Transverse colon (tissue), 4 donors: ENCODE measurements at regions not wholly inside any gene's neighbourhood (a gene's known extent, or its start where the extent isn't known, plus 50 kb on each side); places are given as distances from the start of the nearest gene placed in this dataset.

Source experiments
- DNase-seq: peaks from one replicate; pipeline ENCODE4 v3.0.0-alpha.2; 2019
- H3K27ac ChIP-seq, 4 donors: fragments of 200-600 bp; sonication (generic); 2 replicates each; pipeline ENCODE4 v1.5.1; 2016 to 2018; ENCODE audit warnings: inconsistent platforms in 4 of 4
- H3K27me3 ChIP-seq: fragments of 200-600 bp; sonication (generic); 2 replicates; pipeline ENCODE4 v1.5.1; 2017; ENCODE audit warnings: inconsistent platforms
- H3K36me3 ChIP-seq, 4 donors: fragments of 200-600 bp; sonication (generic); 2 replicates each; pipeline ENCODE4 v1.5.1; 2017 to 2019; ENCODE audit warnings: inconsistent platforms in 4 of 4
- H3K4me1 ChIP-seq, 4 donors: fragments of 200-600 bp; sonication (generic); 2 replicates each; pipeline ENCODE4 v1.5.1; 2017 to 2020; ENCODE audit warnings: inconsistent platforms in 4 of 4
- H3K4me3 ChIP-seq, 4 donors: fragments of 200-600 bp; sonication (generic); 1 replicate in 1 of 4; 2 replicates in 3 of 4; pipeline versions ENCODE4 v1.5.1 to v1.6.1; 2017 to 2019; ENCODE audit warnings: inconsistent platforms in 4 of 4
- H3K9me3 ChIP-seq, 2 donors: fragments of 200-600 bp; sonication (generic); 2 replicates each; pipeline ENCODE4 v1.5.1; 2017 to 2019; ENCODE audit warnings: inconsistent platforms in 2 of 2
- EP300 ChIP-seq: sonication (generic); formaldehyde crosslinking; IDR thresholded peaks from one replicate; pipeline ENCODE4 v1.6.1; 2017; ENCODE audit warnings: antibody characterized with exemption, low read depth
- POLR2A ChIP-seq: fragments of 450-650 bp; IDR thresholded peaks from one replicate; pipeline ENCODE4 v1.6.1; 2016; ENCODE audit warnings: antibody characterized with exemption, mild to moderate bottlenecking, moderate library complexity
- POLR2AphosphoS5 ChIP-seq, 3 donors: sonication (generic); formaldehyde crosslinking; IDR thresholded peaks; one replicate each; pipeline ENCODE4 v1.6.1; 2016; ENCODE audit warnings: antibody characterized with exemption in 3 of 3
- WGBS, 2 donors: methylation state at CpG; one replicate each; pipeline ENCODE4 v1.1.5; 2018; ENCODE audit warnings: low coverage in 1 of 2; 5-methylcytosine and 5-hydroxymethylcytosine counted together
- in situ Hi-C, 4 donors: fragments of 200-750 bp; cut with MboI; loops; one replicate each; pipeline versions ENCODE4 v1.15.0 to v1.15.1; 2017; ENCODE audit warnings: low sequenced_read_pairs in 3 of 4, low pct_ligation_motif_present in 1 of 4, low pct_unique_long_range_greater_than_20kb in 1 of 4
- intact Hi-C: fragments of 100-400 bp; cut with DNase I; formaldehyde crosslinking; loops from one replicate; pipeline ENCODE4 v1.15.1; 2023; ENCODE audit warnings: low total_unique reads
- TF ChIP-seq, protein P1 (sequence below), 5 experiments: fragments of 200-600 bp in 3 of 5; fragments of 450-650 bp in 2 of 5; sonication (generic) in 3 of 5; IDR thresholded peaks; 1 replicate in 2 of 5; 2 replicates in 3 of 5; pipeline ENCODE4 v1.5.1; 2016 to 2017; ENCODE audit warnings: antibody characterized with exemption in 5 of 5, inconsistent platforms in 3 of 5, mild to moderate bottlenecking in 2 of 5, moderate library complexity in 1 of 5

DNA sequence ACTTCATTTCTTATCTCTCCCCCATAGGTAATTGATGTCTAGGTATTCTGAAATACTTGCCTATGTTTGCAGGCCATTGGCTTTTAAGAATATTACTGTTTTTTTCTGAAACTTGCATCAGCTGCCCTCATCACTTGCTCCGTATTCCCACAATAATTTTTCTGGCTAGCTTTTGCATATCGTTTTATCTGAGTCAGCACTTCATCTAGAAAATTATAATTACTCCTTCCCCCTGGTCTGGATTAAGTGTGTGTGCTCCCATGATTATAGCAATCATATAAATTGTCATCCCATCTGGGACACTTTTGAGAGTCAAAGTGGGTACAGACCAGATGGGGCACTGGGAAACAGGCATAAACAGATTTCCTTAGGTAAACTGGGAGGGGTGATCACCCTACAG lies 583.2 kb upstream of the B3GALT2 start:
- Histone ChIP-seq H3K27ac (no peak overlapping the region), H3K9me3 (peaks cover 0 to under 1% of the 10 kb centered on the region in 2 donors), H3K4me1 (peaks cover 0 to 5% (median 0%) of the 10 kb centered on the region in 4 donors), H3K36me3 (no peaks in the 10 kb centered on the region), H3K27me3 (no peaks in the 10 kb centered on the region), H3K4me3 (no peak overlapping the region)
- DNase-seq, result no peak
- WGBS, 2 donors, result 72 to 86% methylated on average over 2 of the region's 2 CpGs
- TF ChIP-seq, protein P1, sequence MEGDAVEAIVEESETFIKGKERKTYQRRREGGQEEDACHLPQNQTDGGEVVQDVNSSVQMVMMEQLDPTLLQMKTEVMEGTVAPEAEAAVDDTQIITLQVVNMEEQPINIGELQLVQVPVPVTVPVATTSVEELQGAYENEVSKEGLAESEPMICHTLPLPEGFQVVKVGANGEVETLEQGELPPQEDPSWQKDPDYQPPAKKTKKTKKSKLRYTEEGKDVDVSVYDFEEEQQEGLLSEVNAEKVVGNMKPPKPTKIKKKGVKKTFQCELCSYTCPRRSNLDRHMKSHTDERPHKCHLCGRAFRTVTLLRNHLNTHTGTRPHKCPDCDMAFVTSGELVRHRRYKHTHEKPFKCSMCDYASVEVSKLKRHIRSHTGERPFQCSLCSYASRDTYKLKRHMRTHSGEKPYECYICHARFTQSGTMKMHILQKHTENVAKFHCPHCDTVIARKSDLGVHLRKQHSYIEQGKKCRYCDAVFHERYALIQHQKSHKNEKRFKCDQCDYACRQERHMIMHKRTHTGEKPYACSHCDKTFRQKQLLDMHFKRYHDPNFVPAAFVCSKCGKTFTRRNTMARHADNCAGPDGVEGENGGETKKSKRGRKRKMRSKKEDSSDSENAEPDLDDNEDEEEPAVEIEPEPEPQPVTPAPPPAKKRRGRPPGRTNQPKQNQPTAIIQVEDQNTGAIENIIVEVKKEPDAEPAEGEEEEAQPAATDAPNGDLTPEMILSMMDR (IDR thresholded peaks at IDR 0.05), result no peak
- TF ChIP-seq EP300 (no peak), POLR2A (no peak), POLR2AphosphoS5 (IDR thresholded peaks at IDR 0.05) (no peak)
- in situ Hi-C loops (no loop called here), intact Hi-C loops (no loop called here)

DNA sequence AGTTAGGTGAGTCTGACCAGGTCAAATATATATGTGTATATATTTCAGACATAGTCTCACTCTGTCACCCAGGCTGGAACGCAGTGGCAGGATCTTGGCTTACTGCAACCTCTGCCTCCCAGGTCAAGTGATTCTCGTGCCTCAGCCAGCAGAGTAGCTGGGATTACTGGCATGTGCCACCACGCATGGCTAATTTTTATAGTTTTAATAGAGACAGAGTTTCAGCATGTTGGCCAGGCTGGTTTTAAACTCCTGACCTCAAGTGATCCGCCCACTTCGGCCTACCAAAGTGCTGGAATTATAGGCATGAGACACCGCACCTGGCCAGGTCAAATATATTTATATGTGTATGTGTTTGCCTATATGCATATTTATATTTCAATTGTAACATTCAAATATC lies 581.5 kb upstream of the B3GALT2 start:
- no peak overlapping the region for H3K27ac ChIP-seq
- H3K9me3 ChIP-seq, result no peaks in the 10 kb centered on the region
- 95 to 97% methylated on average over 4 to 6 of the region's 6 CpGs for WGBS, 2 donors
- no peaks in the 10 kb centered on the region for H3K36me3 ChIP-seq
- TF ChIP-seq POLR2A (no peak), EP300 (no peak), POLR2AphosphoS5 (IDR thresholded peaks at IDR 0.05) (no peak)
- TF ChIP-seq, protein P1 (IDR thresholded peaks at IDR 0.05), result no peak
- H3K4me1 ChIP-seq, result peaks cover 0 to 5% (median 0%) of the 10 kb centered on the region in 4 donors
- in situ Hi-C loops, result no loop called here
- DNase-seq, result no peak
- intact Hi-C loops, result no loop called here
- H3K4me3 ChIP-seq, result no peak overlapping the region
- H3K27me3 ChIP-seq, result no peaks in the 10 kb centered on the region

DNA sequence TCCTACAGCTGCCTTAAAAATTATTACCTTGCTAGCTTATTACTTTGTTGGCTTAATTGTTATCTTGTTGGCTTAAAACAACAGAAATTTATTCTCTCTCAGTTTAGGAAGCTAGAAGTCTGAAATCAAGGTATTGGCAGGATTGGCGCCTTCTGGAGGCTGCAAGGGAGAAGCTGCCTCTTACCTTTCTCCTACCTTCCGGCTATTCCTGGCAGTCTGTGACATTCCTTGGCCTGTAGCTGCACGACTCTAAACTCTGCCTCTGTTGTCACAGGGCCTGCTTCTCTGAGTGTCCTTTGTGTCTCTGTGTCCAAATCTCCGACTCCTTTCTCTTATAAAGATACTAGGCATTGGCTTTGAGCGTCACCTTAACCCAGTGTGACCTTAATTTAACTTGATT lies 579.9 kb upstream of the B3GALT2 start:
- H3K27ac ChIP-seq, result no peak overlapping the region
- no peak for TF ChIP-seq POLR2A
- no peak for TF ChIP-seq POLR2AphosphoS5 (IDR thresholded peaks at IDR 0.05)
- TF ChIP-seq, protein P1 (IDR thresholded peaks at IDR 0.05), result no peak
- TF ChIP-seq EP300, result no peak
- in situ Hi-C loops, result no loop called here
- no peak for DNase-seq
- H3K9me3 ChIP-seq, result no peaks in the 10 kb centered on the region
- intact Hi-C loops, result no loop called here
- 83 to 85% methylated on average over 3 to 5 of the region's 5 CpGs for WGBS, 2 donors
- H3K36me3 ChIP-seq, result no peaks in the 10 kb centered on the region
- H3K27me3 ChIP-seq, result no peaks in the 10 kb centered on the region
- no peaks in the 10 kb centered on the region for H3K4me1 ChIP-seq
- no peak overlapping the region for H3K4me3 ChIP-seq

DNA sequence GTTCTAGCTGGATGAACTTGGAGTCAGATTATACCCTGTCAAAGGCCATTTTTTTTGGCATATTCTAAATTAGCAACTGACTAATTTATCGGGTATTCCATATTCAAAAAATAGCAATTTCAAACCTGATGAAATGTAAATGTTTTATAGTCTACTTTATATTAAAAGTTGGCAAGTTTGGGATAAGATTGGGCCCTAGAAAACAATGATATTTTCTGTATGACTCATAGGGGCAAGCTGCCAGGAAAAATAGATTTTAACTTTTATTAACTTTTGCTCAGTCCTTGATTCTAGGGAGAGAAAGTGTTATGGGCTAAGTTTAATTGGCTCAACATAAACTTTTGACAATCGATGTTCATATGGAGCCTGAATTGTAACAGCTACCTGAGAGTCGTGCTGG lies 576.9 kb upstream of the B3GALT2 start:
- no peak overlapping the region for H3K4me3 ChIP-seq
- in situ Hi-C loops, result no loop called here
- H3K27ac ChIP-seq, result no peak overlapping the region
- WGBS, 2 donors, result 76 to 78% methylated on average over 3 of the region's 3 CpGs
- no peaks in the 10 kb centered on the region for H3K36me3 ChIP-seq
- H3K4me1 ChIP-seq, result no peaks in the 10 kb centered on the region
- no peak for DNase-seq
- intact Hi-C loops, result no loop called here
- no peak for TF ChIP-seq POLR2A
- TF ChIP-seq POLR2AphosphoS5 (IDR thresholded peaks at IDR 0.05), result no peak
- TF ChIP-seq, protein P1 (IDR thresholded peaks at IDR 0.05), result no peak
- TF ChIP-seq EP300, result no peak
- no peaks in the 10 kb centered on the region for H3K27me3 ChIP-seq
- H3K9me3 ChIP-seq, result no peaks in the 10 kb centered on the region
